ENCODE measurements at regions not wholly inside any gene's neighbourhood (a gene's known extent, or its start where the extent isn't known, plus 50 kb on each side); places are given as distances from the start of the nearest gene placed in this dataset.

- TF ChIP-seq JUN (IDR thresholded peaks at IDR 0.05; ENCODE audit: borderline replicate concordance, insufficient read depth, insufficient read length, low read depth), result no peak
- no peak for TF ChIP-seq POLR2A (IDR thresholded peaks at IDR 0.05; ENCODE audit: low read depth, low read length)
- no peak for TF ChIP-seq POLR2AphosphoS5 (IDR thresholded peaks at IDR 0.05; ENCODE audit: insufficient read depth, low read depth, low read length)
- no peak for TF ChIP-seq FOS (IDR thresholded peaks at IDR 0.05; ENCODE audit: borderline replicate concordance, insufficient read depth, low read length)
- no peak for TF ChIP-seq CTCF (IDR thresholded peaks at IDR 0.05; ENCODE audit: extremely low read depth in 1 of 2, insufficient read depth in 1 of 2, low read depth in 1 of 2, low read length in 2 of 2)
- TF ChIP-seq MYC (IDR thresholded peaks at IDR 0.05; ENCODE audit: low read depth, low read length), result no peak
- TF ChIP-seq GATA2 (IDR thresholded peaks at IDR 0.05; ENCODE audit: insufficient read depth, insufficient read length, low read depth, low read length), result no peak
- no peak for TF ChIP-seq MAX (IDR thresholded peaks at IDR 0.05; ENCODE audit: insufficient read depth, insufficient read length)
- TF ChIP-seq EZH2 (IDR thresholded peaks at IDR 0.05; ENCODE audit: borderline replicate concordance, low read depth, low read length, severe bottlenecking), result no peak
- H3K4me1 ChIP-seq (ENCODE audit: control insufficient read depth, extremely low read depth, insufficient read depth, low read length), result no peaks in the 10 kb centered on the region
- H3K9me1 ChIP-seq (replicated peaks; ENCODE audit: control insufficient read depth, extremely low read depth, insufficient read depth, low read length), result no peaks in the 10 kb centered on the region
- no peaks in the 10 kb centered on the region for H3K36me3 ChIP-seq (ENCODE audit: control insufficient read depth in 2 of 2, extremely low read depth in 1 of 2, insufficient read depth in 2 of 2, low read length in 2 of 2)
- CTCF ChIA-PET, result no interaction called here
- H3K27me3 ChIP-seq (ENCODE audit: control insufficient read depth in 2 of 2, insufficient read depth in 2 of 2, low read length in 2 of 2), result no peaks in the 10 kb centered on the region
- no peak overlapping the region for H3K4me3 ChIP-seq (replicated peaks in 1 of 3; ENCODE audit: insufficient read depth in 1 of 3, low read depth in 1 of 3, low read length in 3 of 3)
- no peak overlapping the region for H3K9ac ChIP-seq (replicated peaks; ENCODE audit: extremely low read depth, insufficient read depth, low read length)
- intact Hi-C loops (cut with micrococcal nuclease), result no loop called here
- POLR2A ChIA-PET, result no interaction called here
- H3K9me3 ChIP-seq (replicated peaks; ENCODE audit: control insufficient read depth, insufficient read depth, low read length), result no peaks in the 10 kb centered on the region
- no peaks in the 10 kb centered on the region for H3K79me2 ChIP-seq (ENCODE audit: control insufficient read depth, insufficient read depth, low read length)
- H3K27ac ChIP-seq (ENCODE audit: insufficient read depth, low read depth, low read length), result no peak overlapping the region
- H2AFZ ChIP-seq (ENCODE audit: low read depth, low read length), result no peak overlapping the region
- no peak overlapping the region for H3K4me2 ChIP-seq (ENCODE audit: insufficient read depth, low read length)
- dilution Hi-C loops (cut with MboI; ENCODE audit: extremely low pct_ligation_motif_present, low sequenced_read_pairs), result no loop called here
- H4K20me1 ChIP-seq (replicated peaks; ENCODE audit: control insufficient read depth, extremely low read depth, insufficient read depth, low read length), result no peaks in the 10 kb centered on the region
- no TSS peak for BruUV-seq (replicated peaks)
- FAIRE-seq, result no peak
- no peak for DNase-seq (ENCODE audit: low read depth, low spot score)
These were observed 141.7 kb upstream of the ATP5MC3 start for GRCh38 chr2:175323162-175323561.

All from endothelial cell of umbilical vein (primary cell).